Neural progenitor cell (in vitro differentiated cells): ENCODE measurements at regions not wholly inside any gene's neighbourhood (a gene's known extent, or its start where the extent isn't known, plus 50 kb on each side); places are given as distances from the start of the nearest gene placed in this dataset. TPM values are rescaled to one million over a fixed set of nuclear protein-coding genes. Genes with fewer than 3 reads are reported as not detected.

Source experiments
- DNase-seq: peaks from one replicate; pipeline ENCODE4 v3.0.0-alpha.2; 2016; ENCODE audit warnings: low spot score
- H2AFZ ChIP-seq: fragments of 200-600 bp; sonication (generic); replicated peaks from 2 replicates; pipeline ENCODE4 v1.6.1; 2016; ENCODE audit warnings: antibody characterized with exemption
- H3F3A ChIP-seq: fragments of 200-600 bp; sonication (generic); 2 replicates; pipeline ENCODE4 v1.6.1; 2016; ENCODE audit warnings: antibody characterized with exemption, low read depth
- H3K27ac ChIP-seq: fragments of 200-600 bp; sonication (generic); 2 replicates; pipeline ENCODE4 v1.5.1; 2016; ENCODE audit warnings: mild to moderate bottlenecking
- H3K27me3 ChIP-seq: fragments of 200-600 bp; sonication (generic); 2 replicates; pipeline ENCODE4 v1.6.1; 2016; ENCODE audit warnings: mild to moderate bottlenecking, moderate library complexity
- H3K36me3 ChIP-seq: fragments of 200-600 bp; sonication (generic); 2 replicates; pipeline ENCODE4 v1.5.1; 2016
- H3K4me1 ChIP-seq: fragments of 200-600 bp; sonication (generic); 2 replicates; pipeline ENCODE4 v1.6.1; 2016; ENCODE audit warnings: mixed run types
- H3K4me2 ChIP-seq: fragments of 200-600 bp; sonication (generic); 2 replicates; pipeline ENCODE4 v1.6.1; 2016
- H3K4me3 ChIP-seq: fragments of 200-600 bp; sonication (generic); 2 replicates; pipeline ENCODE4 v1.5.1; 2016
- H3K79me2 ChIP-seq: fragments of 200-600 bp; sonication (generic); 2 replicates; pipeline ENCODE4 v1.6.1; 2016; ENCODE audit warnings: low read depth
- H3K9ac ChIP-seq: fragments of 200-600 bp; sonication (generic); 2 replicates; pipeline ENCODE4 v1.6.1; 2016
- H3K9me3 ChIP-seq: fragments of 200-600 bp; sonication (generic); 2 replicates; pipeline ENCODE4 v1.5.1; 2016; ENCODE audit warnings: low read depth
- H4K20me1 ChIP-seq: fragments of 200-600 bp; sonication (generic); 2 replicates; pipeline ENCODE4 v1.6.1; 2016; ENCODE audit warnings: low read depth
- H3K27ac Mint-ChIP-seq: 3 replicates; pipeline ENCODE4 v1.8.0; 2021; ENCODE audit warnings: mixed read lengths
- H3K27me3 Mint-ChIP-seq: 2 replicates; pipeline ENCODE4 v1.8.0; 2022; ENCODE audit warnings: low read depth, mild to moderate bottlenecking, inconsistent platforms, moderate library complexity, mixed read lengths; ENCODE audit not compliant: insufficient read depth
- H3K36me3 Mint-ChIP-seq: 3 replicates; pipeline ENCODE4 v1.8.0; 2021; ENCODE audit warnings: mixed read lengths
- H3K4me1 Mint-ChIP-seq: 3 replicates; pipeline ENCODE4 v1.8.0; 2021; ENCODE audit warnings: mixed read lengths
- H3K4me3 Mint-ChIP-seq: 3 replicates; pipeline ENCODE4 v1.8.0; 2021; ENCODE audit warnings: mild to moderate bottlenecking, moderate library complexity, mixed read lengths
- H3K9me3 Mint-ChIP-seq: 3 replicates; pipeline ENCODE4 v1.8.0; 2020; ENCODE audit warnings: mixed read lengths
- CTCF ChIP-seq: fragments of 200-600 bp; sonication (generic); IDR thresholded peaks from 2 replicates; pipeline ENCODE4 v1.5.1; 2017; ENCODE audit warnings: antibody characterized with exemption, mild to moderate bottlenecking
- EZH2 ChIP-seq: fragments of 200-600 bp; sonication (generic); IDR thresholded peaks from 2 replicates; pipeline ENCODE4 v1.6.1; 2017; ENCODE audit warnings: antibody characterized with exemption, mild to moderate bottlenecking, moderate library complexity
- EZH2phosphoT487 ChIP-seq: fragments of 200-600 bp; sonication (generic); IDR thresholded peaks from 2 replicates; pipeline ENCODE4 v1.6.1; 2017; ENCODE audit warnings: antibody characterized with exemption
- small RNA-seq: library from RNA; depleted of rRNA; stranded (forward); fragments of <200 nt; gene quantifications from one replicate; pipeline ENCODE3, GENCODE V24; 2015

GRCh38 chr7:142313528-142313927 is 55.7 kb upstream of the PRSS58 start:
- no peak overlapping the region for H3K27ac Mint-ChIP-seq
- H3K4me3 Mint-ChIP-seq, result no peak overlapping the region
- DNase-seq, result no peak
- no peaks in the 10 kb centered on the region for H3K9me3 ChIP-seq
- H2AFZ ChIP-seq, result no peak overlapping the region
- H3K36me3 ChIP-seq, result no peaks in the 10 kb centered on the region
- no peaks in the 10 kb centered on the region for H3F3A ChIP-seq
- no peak overlapping the region for H3K9ac ChIP-seq
- H4K20me1 ChIP-seq, result no peaks in the 10 kb centered on the region
- H3K27me3 Mint-ChIP-seq, result peaks cover 1% of the 10 kb centered on the region
- no peaks in the 10 kb centered on the region for H3K27me3 ChIP-seq
- peaks cover 8% of the 10 kb centered on the region for H3K4me1 Mint-ChIP-seq
- no peaks in the 10 kb centered on the region for H3K79me2 ChIP-seq
- TF ChIP-seq EZH2 (no peak), EZH2phosphoT487 (no peak), CTCF (no peak)
- H3K4me1 ChIP-seq, result peaks cover 6% of the 10 kb centered on the region
- H3K4me3 ChIP-seq, result no peak overlapping the region
- no peaks in the 10 kb centered on the region for H3K36me3 Mint-ChIP-seq
- H3K4me2 ChIP-seq, result no peak overlapping the region
- no peaks in the 10 kb centered on the region for H3K9me3 Mint-ChIP-seq
- H3K27ac ChIP-seq, result no peak overlapping the region

GRCh38 chr7:142311876-142312275 is 54.0 kb upstream of the PRSS58 start:
- Mint-ChIP-seq H3K4me3 (no peak overlapping the region), H3K9me3 (no peaks in the 10 kb centered on the region), H3K27ac (no peak overlapping the region), H3K4me1 (peaks cover 10% of the 10 kb centered on the region), H3K36me3 (no peaks in the 10 kb centered on the region), H3K27me3 (peaks cover 5% of the 10 kb centered on the region)
- H3K4me1 ChIP-seq, result peaks cover 6% of the 10 kb centered on the region
- no peaks in the 10 kb centered on the region for H4K20me1 ChIP-seq
- no peak overlapping the region for H3K27ac ChIP-seq
- TF ChIP-seq EZH2phosphoT487 (no peak), CTCF (no peak), EZH2 (no peak)
- no peaks in the 10 kb centered on the region for H3K79me2 ChIP-seq
- H3K9me3 ChIP-seq, result no peaks in the 10 kb centered on the region
- H3K36me3 ChIP-seq, result no peaks in the 10 kb centered on the region
- no peak overlapping the region for H3K4me2 ChIP-seq
- H3K4me3 ChIP-seq, result no peak overlapping the region
- H3K27me3 ChIP-seq, result no peaks in the 10 kb centered on the region
- H2AFZ ChIP-seq, result no peak overlapping the region
- no peaks in the 10 kb centered on the region for H3F3A ChIP-seq
- DNase-seq, result no peak
- no peak overlapping the region for H3K9ac ChIP-seq

GRCh38 chr7:142308918-142309317 is 51.1 kb upstream of the PRSS58 start:
- no peaks in the 10 kb centered on the region for H3K27me3 ChIP-seq
- H3K27ac Mint-ChIP-seq, result no peak overlapping the region

GRCh38 chr7:142308326-142308725 is 50.5 kb upstream of the PRSS58 start:
- no peak for DNase-seq
- no peaks in the 10 kb centered on the region for H3K79me2 ChIP-seq
- H3K9me3 ChIP-seq, result no peaks in the 10 kb centered on the region
- no peaks in the 10 kb centered on the region for H3K9me3 Mint-ChIP-seq
- H3K4me3 ChIP-seq, result no peak overlapping the region
- H3K27ac Mint-ChIP-seq, result no peak overlapping the region
- no peaks in the 10 kb centered on the region for H3K36me3 ChIP-seq
- peaks cover 6% of the 10 kb centered on the region for H3K4me1 ChIP-seq
- H3K27me3 ChIP-seq, result no peaks in the 10 kb centered on the region
- no peak overlapping the region for H3K27ac ChIP-seq
- H3K9ac ChIP-seq, result no peak overlapping the region
- H3K27me3 Mint-ChIP-seq, result peaks cover 7% of the 10 kb centered on the region
- TF ChIP-seq EZH2 (no peak), EZH2phosphoT487 (no peak), CTCF (no peak)
- peaks cover 10% of the 10 kb centered on the region for H3K4me1 Mint-ChIP-seq
- no peaks in the 10 kb centered on the region for H4K20me1 ChIP-seq
- H2AFZ ChIP-seq, result no peak overlapping the region
- H3F3A ChIP-seq, result no peaks in the 10 kb centered on the region
- H3K36me3 Mint-ChIP-seq, result no peaks in the 10 kb centered on the region
- H3K4me3 Mint-ChIP-seq, result no peak overlapping the region
- no peak overlapping the region for H3K4me2 ChIP-seq

More at GRCh38 chr7:142308918-142309317, 51.1 kb upstream of the PRSS58 start:
- no peak overlapping the region for H3K9ac ChIP-seq
- Mint-ChIP-seq H3K27me3 (peaks cover 7% of the 10 kb centered on the region), H3K4me1 (peaks cover 10% of the 10 kb centered on the region), H3K36me3 (no peaks in the 10 kb centered on the region), H3K9me3 (no peaks in the 10 kb centered on the region), H3K4me3 (no peak overlapping the region)
- no peaks in the 10 kb centered on the region for H4K20me1 ChIP-seq
- TF ChIP-seq EZH2phosphoT487, result no peak
- no peaks in the 10 kb centered on the region for H3K36me3 ChIP-seq
- H3K4me1 ChIP-seq, result peaks cover 6% of the 10 kb centered on the region
- H3F3A ChIP-seq, result no peaks in the 10 kb centered on the region
- no peak overlapping the region for H3K4me3 ChIP-seq
- H3K79me2 ChIP-seq, result no peaks in the 10 kb centered on the region
- DNase-seq, result no peak
- no peak overlapping the region for H2AFZ ChIP-seq
- no peak overlapping the region for H3K4me2 ChIP-seq
- H3K9me3 ChIP-seq, result no peaks in the 10 kb centered on the region
- no peak overlapping the region for H3K27ac ChIP-seq

Small RNA genes lying in the stretch of these regions (small RNA-seq; reads per million reads assigned to genes)
- not detected for gene TRBV5-2
- gene TRBV8-1, result not detected
- gene TRBV8-2, result not detected
